Astrocyte of the cerebellum (primary cell): ENCODE measurements at regions not wholly inside any gene's neighbourhood (a gene's known extent, or its start where the extent isn't known, plus 50 kb on each side); places are given as distances from the start of the nearest gene placed in this dataset.

ENCODE experiments used
- DNase-seq: peaks from one replicate; pipeline ENCODE4 v3.0.0-alpha.2; 2011; ENCODE audit warnings: low read depth
- H3K4me3 ChIP-seq: 2 replicates; pipeline ENCODE4 v1.5.1; 2011; ENCODE audit warnings: mild to moderate bottlenecking, low read depth, low read length, moderate library complexity
- in situ Hi-C: cut with HindIII; loops from 2 replicates; pipeline ENCODE4 v1.10.0; 2017; ENCODE audit warnings: low sequenced_read_pairs
- TF ChIP-seq, protein P1 (sequence below): IDR thresholded peaks from 2 replicates; pipeline ENCODE4 v1.5.1; 2012; ENCODE audit warnings: low read length, low read depth, moderate library complexity, mild to moderate bottlenecking; ENCODE audit errors: missing control alignments

DNA sequence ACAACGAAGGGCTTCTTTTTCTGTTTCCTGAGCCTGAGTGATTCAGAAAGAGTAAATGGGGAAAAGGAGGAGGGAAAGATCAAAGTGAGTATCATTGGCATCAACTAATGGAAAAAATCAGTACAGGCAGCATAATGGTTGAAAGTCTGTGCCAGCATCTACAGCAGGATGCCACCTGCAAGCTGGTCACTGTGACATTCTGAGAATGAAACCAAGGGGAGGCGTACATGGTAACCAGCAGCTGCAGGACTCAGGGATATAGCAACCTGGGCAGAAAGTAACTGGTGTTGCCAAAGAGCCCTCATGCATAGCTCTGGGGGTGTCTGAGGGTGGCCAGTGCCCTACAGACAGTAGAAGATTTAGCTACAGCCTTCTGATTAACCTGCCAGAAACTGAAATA, 305.9 kb downstream of the BRINP2 start:
- TF ChIP-seq, protein P1, sequence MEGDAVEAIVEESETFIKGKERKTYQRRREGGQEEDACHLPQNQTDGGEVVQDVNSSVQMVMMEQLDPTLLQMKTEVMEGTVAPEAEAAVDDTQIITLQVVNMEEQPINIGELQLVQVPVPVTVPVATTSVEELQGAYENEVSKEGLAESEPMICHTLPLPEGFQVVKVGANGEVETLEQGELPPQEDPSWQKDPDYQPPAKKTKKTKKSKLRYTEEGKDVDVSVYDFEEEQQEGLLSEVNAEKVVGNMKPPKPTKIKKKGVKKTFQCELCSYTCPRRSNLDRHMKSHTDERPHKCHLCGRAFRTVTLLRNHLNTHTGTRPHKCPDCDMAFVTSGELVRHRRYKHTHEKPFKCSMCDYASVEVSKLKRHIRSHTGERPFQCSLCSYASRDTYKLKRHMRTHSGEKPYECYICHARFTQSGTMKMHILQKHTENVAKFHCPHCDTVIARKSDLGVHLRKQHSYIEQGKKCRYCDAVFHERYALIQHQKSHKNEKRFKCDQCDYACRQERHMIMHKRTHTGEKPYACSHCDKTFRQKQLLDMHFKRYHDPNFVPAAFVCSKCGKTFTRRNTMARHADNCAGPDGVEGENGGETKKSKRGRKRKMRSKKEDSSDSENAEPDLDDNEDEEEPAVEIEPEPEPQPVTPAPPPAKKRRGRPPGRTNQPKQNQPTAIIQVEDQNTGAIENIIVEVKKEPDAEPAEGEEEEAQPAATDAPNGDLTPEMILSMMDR = no peak
- H3K4me3 ChIP-seq = no peak overlapping the region
- in situ Hi-C loops = no loop called here
- DNase-seq = no peak

DNA sequence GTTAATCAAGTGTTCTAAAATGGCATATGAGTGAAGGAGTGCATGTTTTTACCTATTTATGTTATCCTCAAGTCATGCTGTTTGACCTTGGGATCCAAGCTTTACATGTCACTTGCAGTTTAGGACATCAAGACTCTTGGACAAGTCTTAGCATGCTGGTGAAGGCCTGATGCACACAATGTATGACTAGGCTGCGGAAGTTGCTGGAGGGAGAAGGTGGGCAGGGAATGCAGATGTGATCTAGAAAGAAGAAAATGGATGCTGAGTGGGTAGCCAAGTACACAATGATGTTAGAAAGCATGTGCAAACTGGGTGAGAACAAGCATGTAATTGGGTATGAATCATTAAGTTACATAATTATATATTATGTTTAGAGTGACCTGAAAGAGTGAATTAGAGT, 301.8 kb downstream of the BRINP2 start:
- no peak overlapping the region for H3K4me3 ChIP-seq
- TF ChIP-seq, protein P1 = no peak
- no peak for DNase-seq
- in situ Hi-C loops = no loop called here

DNA sequence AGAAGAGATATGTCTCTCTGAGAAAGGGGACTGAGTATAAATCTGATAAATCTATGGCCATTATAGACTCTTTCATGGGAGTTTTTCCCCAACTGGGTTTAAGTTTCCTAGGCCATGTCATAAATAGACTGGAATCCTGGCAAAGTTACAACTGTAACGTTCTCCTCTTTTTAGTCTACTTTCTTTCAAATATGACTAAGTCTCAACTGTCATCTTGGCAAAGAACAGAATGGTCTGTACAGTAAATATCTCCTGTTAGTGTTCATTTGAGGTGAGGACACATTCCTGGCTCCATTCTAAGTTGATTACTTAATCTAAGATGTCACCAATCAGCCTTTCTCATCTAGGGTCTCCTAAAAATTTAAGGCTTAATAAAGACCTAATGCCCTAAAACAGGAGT, 300.5 kb downstream of the BRINP2 start:
- in situ Hi-C loops = no loop called here
- DNase-seq = no peak
- H3K4me3 ChIP-seq = no peak overlapping the region
- TF ChIP-seq, protein P1 = no peak

DNA sequence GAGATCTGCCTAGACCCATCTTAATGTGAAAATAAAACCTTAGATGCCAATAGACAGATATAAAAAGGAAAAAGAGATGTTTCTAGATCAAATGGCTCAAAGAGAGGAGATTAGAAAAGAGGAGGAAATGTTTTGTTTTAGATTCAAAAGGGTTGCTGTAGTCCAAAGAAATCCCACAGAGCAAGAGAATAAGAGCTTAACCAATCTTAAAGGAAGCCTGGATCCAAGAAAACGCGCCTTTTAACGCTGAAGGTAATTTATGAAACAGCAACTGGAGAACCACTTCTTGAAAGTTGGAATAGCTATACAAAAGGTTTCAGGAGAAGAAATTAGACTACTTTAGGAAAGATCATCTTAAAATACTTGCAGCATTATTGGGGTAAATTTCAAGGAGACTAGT, 298.8 kb downstream of the BRINP2 start:
- TF ChIP-seq, protein P1 = no peak
- no peak overlapping the region for H3K4me3 ChIP-seq
- in situ Hi-C loops = no loop called here
- DNase-seq = no peak

DNA sequence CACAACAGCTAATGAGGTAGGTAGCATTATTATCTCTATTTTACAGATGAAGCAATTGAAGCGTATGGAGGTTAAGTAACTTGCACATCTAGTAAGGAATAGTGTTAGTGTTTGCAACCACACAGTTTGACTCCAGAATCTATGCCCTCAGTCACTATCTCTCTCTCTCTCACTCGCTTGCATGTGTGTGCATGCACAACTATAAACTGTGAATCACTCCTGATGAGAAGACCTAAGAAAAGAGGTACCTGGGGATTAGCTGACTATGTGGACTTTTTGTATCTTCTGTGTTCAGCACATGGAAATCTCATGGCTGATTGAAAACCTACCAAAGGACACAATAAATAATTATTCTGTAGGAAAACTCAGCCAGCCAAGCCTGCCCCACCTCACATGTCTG, 295.5 kb downstream of the BRINP2 start:
- no peak overlapping the region for H3K4me3 ChIP-seq
- DNase-seq = no peak
- TF ChIP-seq, protein P1 = no peak
- in situ Hi-C loops = no loop called here

DNA sequence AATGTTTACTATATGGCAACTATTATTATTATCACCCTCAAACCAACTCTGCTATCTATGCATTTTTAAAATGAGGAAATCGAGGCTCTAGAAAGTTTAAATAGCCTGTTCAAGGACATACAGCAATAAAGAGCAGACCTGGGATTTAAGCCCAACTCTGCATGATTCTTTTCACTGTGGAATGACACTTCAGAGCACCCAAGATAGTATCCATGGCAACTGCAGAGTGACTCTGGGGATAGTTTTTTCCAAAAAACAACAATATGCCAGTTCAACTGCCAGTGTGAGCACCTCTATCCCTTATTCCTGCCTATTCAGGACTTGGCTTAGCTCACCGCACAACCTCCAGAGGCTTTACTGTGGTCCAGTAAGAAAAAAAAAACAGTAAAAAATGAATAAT, 293.9 kb downstream of the BRINP2 start:
- H3K4me3 ChIP-seq = no peak overlapping the region
- in situ Hi-C loops = no loop called here
- TF ChIP-seq, protein P1 = no peak
- DNase-seq = no peak

DNA sequence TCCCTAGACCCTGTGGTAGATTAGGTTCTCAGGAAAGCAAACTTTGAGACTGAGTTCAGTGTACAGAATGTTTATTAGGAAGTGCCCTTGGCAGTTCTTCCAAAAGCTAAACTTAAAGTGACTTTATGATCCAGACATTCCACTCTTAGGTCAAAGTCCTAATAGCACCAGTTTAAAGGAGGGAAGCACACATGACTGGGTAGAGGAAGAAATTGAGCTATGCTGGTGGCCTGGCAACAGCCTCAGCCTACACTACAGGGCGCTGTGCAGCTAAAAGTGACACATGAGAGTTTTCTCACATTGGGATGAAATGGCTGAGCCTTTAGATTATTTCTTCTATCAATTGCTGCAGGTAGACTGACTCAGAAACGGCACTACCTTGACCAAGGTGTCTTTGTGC, 280.4 kb downstream of the BRINP2 start:
- TF ChIP-seq, protein P1 = no peak
- no peak overlapping the region for H3K4me3 ChIP-seq
- DNase-seq = no peak
- in situ Hi-C loops = loop anchor here (5.0 kb wide), 1 partner anchor 39 kb away; no protein-coding TSS in a partner anchor
